Thoracic aorta (tissue), 2 donors: ENCODE measurements at regions not wholly inside any gene's neighbourhood (a gene's known extent, or its start where the extent isn't known, plus 50 kb on each side); places are given as distances from the start of the nearest gene placed in this dataset.

Experiments
- ATAC-seq: fragments of 150-250 bp; one replicate; pipeline ENCODE4 v1.8.0; 2017; ENCODE audit warnings: low read depth; ENCODE audit not compliant: insufficient number of reproducible peaks, low FRiP score
- DNase-seq: peaks from one replicate; pipeline ENCODE4 v3.0.0-alpha.2; 2020; ENCODE audit warnings: low spot score
- H3K27ac ChIP-seq, 2 donors: fragments of 200-600 bp; sonication (generic); 1 replicate in 1 of 2; 2 replicates in 1 of 2; pipeline ENCODE4 v1.5.1; 2016; ENCODE audit warnings: mild to moderate bottlenecking in 2 of 2, moderate library complexity in 2 of 2
- H3K27me3 ChIP-seq: fragments of 200-600 bp; sonication (generic); replicated peaks from 2 replicates; pipeline ENCODE4 v1.6.0; 2016; ENCODE audit warnings: mild to moderate bottlenecking; ENCODE audit not compliant: insufficient read depth
- H3K36me3 ChIP-seq: fragments of 200-600 bp; sonication (generic); one replicate; pipeline ENCODE4 v1.5.1; 2016
- H3K4me1 ChIP-seq, 2 donors: fragments of 200-600 bp; sonication (generic); 1 replicate in 1 of 2; 2 replicates in 1 of 2; pipeline versions ENCODE4 v1.5.1 to v1.6.0; 2016; ENCODE audit warnings: low read depth in 2 of 2, mild to moderate bottlenecking in 1 of 2; ENCODE audit not compliant: control insufficient read depth in 1 of 2
- H3K4me3 ChIP-seq: fragments of 200-600 bp; sonication (generic); 2 replicates; pipeline ENCODE4 v1.5.1; 2016; ENCODE audit warnings: mild to moderate bottlenecking
- H3K9me3 ChIP-seq: fragments of 200-600 bp; sonication (generic); 2 replicates; pipeline ENCODE4 v1.5.1; 2016
- TF ChIP-seq, protein P1 (sequence below): fragments of 200-600 bp; sonication (generic); IDR thresholded peaks from one replicate; pipeline ENCODE4 v1.5.1; 2019; ENCODE audit warnings: antibody characterized with exemption

GRCh38 chr14:94936401-94936892, 166.5 kb upstream of the GSC start:
- Histone ChIP-seq H3K9me3 (no peaks in the 10 kb centered on the region), H3K27me3 (no peaks in the 10 kb centered on the region), H3K27ac (peak overlapping the region; percentile 34 to 80), H3K4me3 (peak overlapping the region; percentile 73), H3K4me1 (peaks cover 3 to 9% of the 10 kb centered on the region in 2 donors), H3K36me3 (no peaks in the 10 kb centered on the region)
- DNase-seq = peak; percentile 5
- TF ChIP-seq, protein P1, sequence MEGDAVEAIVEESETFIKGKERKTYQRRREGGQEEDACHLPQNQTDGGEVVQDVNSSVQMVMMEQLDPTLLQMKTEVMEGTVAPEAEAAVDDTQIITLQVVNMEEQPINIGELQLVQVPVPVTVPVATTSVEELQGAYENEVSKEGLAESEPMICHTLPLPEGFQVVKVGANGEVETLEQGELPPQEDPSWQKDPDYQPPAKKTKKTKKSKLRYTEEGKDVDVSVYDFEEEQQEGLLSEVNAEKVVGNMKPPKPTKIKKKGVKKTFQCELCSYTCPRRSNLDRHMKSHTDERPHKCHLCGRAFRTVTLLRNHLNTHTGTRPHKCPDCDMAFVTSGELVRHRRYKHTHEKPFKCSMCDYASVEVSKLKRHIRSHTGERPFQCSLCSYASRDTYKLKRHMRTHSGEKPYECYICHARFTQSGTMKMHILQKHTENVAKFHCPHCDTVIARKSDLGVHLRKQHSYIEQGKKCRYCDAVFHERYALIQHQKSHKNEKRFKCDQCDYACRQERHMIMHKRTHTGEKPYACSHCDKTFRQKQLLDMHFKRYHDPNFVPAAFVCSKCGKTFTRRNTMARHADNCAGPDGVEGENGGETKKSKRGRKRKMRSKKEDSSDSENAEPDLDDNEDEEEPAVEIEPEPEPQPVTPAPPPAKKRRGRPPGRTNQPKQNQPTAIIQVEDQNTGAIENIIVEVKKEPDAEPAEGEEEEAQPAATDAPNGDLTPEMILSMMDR = no peak
- peak; percentile 59 for ATAC-seq

GRCh38 chr14:94935706-94936300, 165.9 kb upstream of the GSC start:
- DNase-seq (no peak), ATAC-seq (no peak)
- no peaks in the 10 kb centered on the region for H3K27me3 ChIP-seq
- H3K4me1 ChIP-seq = peaks cover 3 to 9% of the 10 kb centered on the region in 2 donors
- TF ChIP-seq, protein P1 = no peak
- H3K27ac ChIP-seq = no peak overlapping the region
- H3K36me3 ChIP-seq = no peaks in the 10 kb centered on the region
- H3K9me3 ChIP-seq = no peaks in the 10 kb centered on the region
- no peak overlapping the region for H3K4me3 ChIP-seq

- no peak for ATAC-seq
- Histone ChIP-seq H3K9me3 (no peaks in the 10 kb centered on the region), H3K4me1 (peaks cover 3 to 9% of the 10 kb centered on the region in 2 donors), H3K27me3 (no peaks in the 10 kb centered on the region), H3K36me3 (no peaks in the 10 kb centered on the region), H3K27ac (no peak overlapping the region), H3K4me3 (no peak overlapping the region)
- DNase-seq = no peak
- TF ChIP-seq, protein P1 = no peak
Observed at GRCh38 chr14:94934276-94934810, 164.4 kb upstream of the GSC start.

- no peaks in the 10 kb centered on the region for H3K27me3 ChIP-seq
- peaks cover 3 to 9% of the 10 kb centered on the region in 2 donors for H3K4me1 ChIP-seq
- DNase-seq = no peak
- no peaks in the 10 kb centered on the region for H3K9me3 ChIP-seq
- no peak for ATAC-seq
- TF ChIP-seq, protein P1 = no peak
- no peak overlapping the region for H3K4me3 ChIP-seq
- H3K27ac ChIP-seq = no peak overlapping the region
- no peaks in the 10 kb centered on the region for H3K36me3 ChIP-seq
Observed at GRCh38 chr14:94933486-94933885, 163.6 kb upstream of the GSC start.

GRCh38 chr14:94932589-94932988, 162.7 kb upstream of the GSC start:
- no peak overlapping the region for H3K27ac ChIP-seq
- no peaks in the 10 kb centered on the region for H3K36me3 ChIP-seq
- no peaks in the 10 kb centered on the region for H3K9me3 ChIP-seq
- H3K4me3 ChIP-seq = no peak overlapping the region
- TF ChIP-seq, protein P1 = no peak
- DNase-seq (no peak), ATAC-seq (no peak)
- H3K4me1 ChIP-seq = peaks cover 3 to 9% of the 10 kb centered on the region in 2 donors
- H3K27me3 ChIP-seq = no peaks in the 10 kb centered on the region
